ENCODE measurements at regions not wholly inside any gene's neighbourhood (a gene's known extent, or its start where the extent isn't known, plus 50 kb on each side); places are given as distances from the start of the nearest gene placed in this dataset.

DNA sequence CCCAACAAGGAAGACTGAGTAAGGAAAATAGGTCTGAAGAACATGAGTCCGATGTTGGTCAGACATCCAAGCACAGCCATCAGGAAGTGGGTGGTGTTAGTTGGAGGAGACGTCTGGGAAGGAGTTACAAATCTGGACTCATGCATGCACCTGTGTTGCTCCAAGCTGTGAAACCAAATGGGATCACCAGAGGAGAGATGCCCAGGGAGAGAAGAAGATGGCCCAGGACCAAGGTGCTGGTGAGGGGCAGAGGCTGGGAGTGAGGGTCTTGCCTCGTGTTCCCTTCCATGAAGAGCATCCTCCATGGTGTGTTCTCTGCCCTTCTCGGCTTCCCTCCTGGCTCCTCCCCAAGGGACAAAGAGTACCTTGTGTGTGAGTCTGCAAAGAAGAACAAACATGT lies 405.6 kb downstream of the NPHP4 start:
- intact Hi-C loops (cut with DNase I; ENCODE audit: low total_unique reads) = loop anchor here (5.0 kb wide), 1 partner anchor 1289 kb away; no protein-coding TSS in a partner anchor
- Histone ChIP-seq H3K4me3 (no peak overlapping the region), H3K27me3 (peaks cover 0 to 16% of the 10 kb centered on the region in 2 donors), H3K4me1 (no peaks in the 10 kb centered on the region), H3K27ac (no peak overlapping the region), H3K36me3 (no peaks in the 10 kb centered on the region), H3K9me3 (peaks cover 8 to 11% of the 10 kb centered on the region in 2 donors)
- no peak for DNase-seq (ENCODE audit: low spot score in 2 of 2)
- TF ChIP-seq POLR2A (IDR thresholded peaks at IDR 0.05) (no peak), POLR2AphosphoS5 (IDR thresholded peaks at IDR 0.05) (no peak)
- TF ChIP-seq, protein P1, sequence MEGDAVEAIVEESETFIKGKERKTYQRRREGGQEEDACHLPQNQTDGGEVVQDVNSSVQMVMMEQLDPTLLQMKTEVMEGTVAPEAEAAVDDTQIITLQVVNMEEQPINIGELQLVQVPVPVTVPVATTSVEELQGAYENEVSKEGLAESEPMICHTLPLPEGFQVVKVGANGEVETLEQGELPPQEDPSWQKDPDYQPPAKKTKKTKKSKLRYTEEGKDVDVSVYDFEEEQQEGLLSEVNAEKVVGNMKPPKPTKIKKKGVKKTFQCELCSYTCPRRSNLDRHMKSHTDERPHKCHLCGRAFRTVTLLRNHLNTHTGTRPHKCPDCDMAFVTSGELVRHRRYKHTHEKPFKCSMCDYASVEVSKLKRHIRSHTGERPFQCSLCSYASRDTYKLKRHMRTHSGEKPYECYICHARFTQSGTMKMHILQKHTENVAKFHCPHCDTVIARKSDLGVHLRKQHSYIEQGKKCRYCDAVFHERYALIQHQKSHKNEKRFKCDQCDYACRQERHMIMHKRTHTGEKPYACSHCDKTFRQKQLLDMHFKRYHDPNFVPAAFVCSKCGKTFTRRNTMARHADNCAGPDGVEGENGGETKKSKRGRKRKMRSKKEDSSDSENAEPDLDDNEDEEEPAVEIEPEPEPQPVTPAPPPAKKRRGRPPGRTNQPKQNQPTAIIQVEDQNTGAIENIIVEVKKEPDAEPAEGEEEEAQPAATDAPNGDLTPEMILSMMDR (IDR thresholded peaks at IDR 0.05) = no peak

DNA sequence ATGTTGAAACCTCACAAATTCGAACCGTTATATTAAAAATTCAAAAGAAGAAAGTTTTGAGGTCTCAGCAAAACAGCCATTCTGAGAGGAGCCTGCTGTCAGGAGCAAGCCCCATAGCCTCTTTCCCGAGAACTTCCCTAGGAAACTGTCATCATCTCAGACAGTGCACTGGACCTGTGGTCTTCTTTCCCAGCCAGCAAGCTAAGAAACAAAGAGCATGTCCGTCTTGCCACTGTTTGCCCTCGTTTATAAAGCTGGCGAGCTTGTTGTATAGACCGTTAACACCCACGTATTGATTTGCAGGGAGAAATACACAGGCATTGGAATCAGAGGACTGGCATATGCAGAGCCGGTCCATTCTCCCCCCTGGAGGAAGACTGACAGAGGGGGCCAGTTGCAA lies 407.0 kb downstream of the NPHP4 start:
- Histone ChIP-seq H3K9me3 (no peaks in the 10 kb centered on the region), H3K27me3 (peaks cover 0 to 22% of the 10 kb centered on the region in 2 donors), H3K4me3 (no peak overlapping the region), H3K4me1 (no peaks in the 10 kb centered on the region), H3K36me3 (no peaks in the 10 kb centered on the region), H3K27ac (no peak overlapping the region)
- no peak for TF ChIP-seq POLR2AphosphoS5 (IDR thresholded peaks at IDR 0.05)
- TF ChIP-seq, protein P1 (IDR thresholded peaks at IDR 0.05) = no peak
- TF ChIP-seq POLR2A (IDR thresholded peaks at IDR 0.05) = no peak
- no peak for DNase-seq (ENCODE audit: low spot score in 2 of 2)
- intact Hi-C loops (cut with DNase I; ENCODE audit: low total_unique reads) = loop anchor here (5.0 kb wide), 1 partner anchor 1288 kb away; no protein-coding TSS in a partner anchor

DNA sequence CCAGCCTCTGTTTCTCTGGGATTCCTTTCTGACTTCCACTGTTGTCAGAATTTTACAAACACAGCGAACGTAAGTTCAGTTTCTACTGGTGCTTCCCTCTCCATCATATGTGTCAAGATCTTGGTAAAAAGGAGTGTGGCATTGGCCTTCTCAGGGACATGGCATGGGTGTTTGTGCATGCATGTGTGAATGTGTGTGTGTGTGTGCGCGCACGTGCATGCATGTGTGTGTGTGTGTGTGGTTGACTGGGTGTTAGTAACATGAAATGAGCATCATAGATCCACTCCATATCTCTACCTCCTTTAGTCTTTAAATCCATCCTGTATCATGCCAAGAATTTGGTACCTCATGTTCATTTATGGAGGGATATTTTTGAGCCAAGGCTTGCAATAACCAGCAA lies 411.3 kb downstream of the NPHP4 start:
- no peak for DNase-seq (ENCODE audit: low spot score in 2 of 2)
- no peak overlapping the region for H3K27ac ChIP-seq
- TF ChIP-seq, protein P1 (IDR thresholded peaks at IDR 0.05) = no peak

DNA sequence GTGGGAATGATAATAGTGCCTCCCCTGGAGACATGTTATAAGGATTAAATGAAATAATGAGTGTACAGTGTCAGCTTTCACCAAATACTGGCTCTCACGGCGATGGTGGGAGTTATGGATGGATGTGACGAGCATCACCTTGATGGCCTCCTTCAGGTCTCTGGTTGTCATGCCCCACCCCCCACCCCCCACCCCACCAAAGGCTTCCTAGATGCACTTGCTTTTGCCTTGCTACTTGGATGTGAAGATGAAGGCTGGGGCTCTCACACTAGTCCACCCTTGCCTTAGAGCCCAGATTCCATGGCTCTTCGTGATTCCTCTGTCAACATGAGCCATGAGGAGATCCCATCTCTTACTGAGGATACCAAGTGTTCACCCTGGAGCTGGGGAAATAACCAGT lies 412.3 kb downstream of the NPHP4 start:
- peaks cover 0 to 25% of the 10 kb centered on the region in 2 donors for H3K27me3 ChIP-seq
- no peak overlapping the region for H3K4me3 ChIP-seq
- intact Hi-C loops (cut with DNase I; ENCODE audit: low total_unique reads) = no loop called here

More for the DNA sequence above, 411.3 kb downstream of the NPHP4 start:
- Histone ChIP-seq H3K36me3 (no peaks in the 10 kb centered on the region), H3K4me1 (no peaks in the 10 kb centered on the region), H3K9me3 (no peaks in the 10 kb centered on the region), H3K4me3 (no peak overlapping the region), H3K27me3 (peaks cover 0 to 20% of the 10 kb centered on the region in 2 donors)
- intact Hi-C loops (cut with DNase I; ENCODE audit: low total_unique reads) = no loop called here

DNA sequence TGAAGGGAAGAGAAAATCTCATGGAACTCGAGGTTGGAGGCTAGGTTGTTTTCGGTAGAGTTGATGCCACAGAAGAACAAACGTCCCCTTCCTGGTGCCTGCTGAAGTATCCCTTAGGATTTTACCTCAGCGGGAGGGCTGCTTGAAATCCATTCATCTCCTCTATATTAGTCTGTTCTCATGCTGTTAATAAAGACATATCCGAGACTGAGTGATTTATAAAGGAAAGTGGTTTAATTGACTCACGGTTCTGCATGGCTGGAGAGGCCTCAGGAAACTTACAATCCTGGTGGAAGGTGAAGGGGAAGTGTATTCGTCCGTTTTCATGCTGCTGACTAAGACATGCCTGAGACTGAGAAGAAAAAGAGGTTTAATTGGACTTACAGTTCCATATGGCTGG lies 413.5 kb downstream of the NPHP4 start:
- Histone ChIP-seq H3K9me3 (no peaks in the 10 kb centered on the region), H3K4me3 (no peak overlapping the region), H3K27me3 (peaks cover 0 to 26% of the 10 kb centered on the region in 2 donors), H3K4me1 (no peaks in the 10 kb centered on the region), H3K36me3 (no peaks in the 10 kb centered on the region), H3K27ac (no peak overlapping the region)
- TF ChIP-seq POLR2A (IDR thresholded peaks at IDR 0.05) = no peak
- no peak for TF ChIP-seq POLR2AphosphoS5 (IDR thresholded peaks at IDR 0.05)
- TF ChIP-seq, protein P1 (IDR thresholded peaks at IDR 0.05) = no peak
- intact Hi-C loops (cut with DNase I; ENCODE audit: low total_unique reads) = no loop called here
- no peak for DNase-seq (ENCODE audit: low spot score in 2 of 2)

More for the DNA sequence above, 412.3 kb downstream of the NPHP4 start:
- TF ChIP-seq, protein P1 (IDR thresholded peaks at IDR 0.05) = no peak
- TF ChIP-seq POLR2AphosphoS5 (IDR thresholded peaks at IDR 0.05) (no peak), POLR2A (IDR thresholded peaks at IDR 0.05) (no peak)
- DNase-seq (ENCODE audit: low spot score in 2 of 2) = no peak
- Histone ChIP-seq H3K4me1 (no peaks in the 10 kb centered on the region), H3K36me3 (no peaks in the 10 kb centered on the region), H3K27ac (no peak overlapping the region), H3K9me3 (no peaks in the 10 kb centered on the region)

Data from breast epithelium (tissue), 4 donors.